ENCODE measurements at regions not wholly inside any gene's neighbourhood (a gene's known extent, or its start where the extent isn't known, plus 50 kb on each side); places are given as distances from the start of the nearest gene placed in this dataset.
"Not testable (repeated sequence)": the region's sequence is repeated elsewhere in the genome, so short reads cannot be mapped to it uniquely, and the experiment has no call there.

DNA sequence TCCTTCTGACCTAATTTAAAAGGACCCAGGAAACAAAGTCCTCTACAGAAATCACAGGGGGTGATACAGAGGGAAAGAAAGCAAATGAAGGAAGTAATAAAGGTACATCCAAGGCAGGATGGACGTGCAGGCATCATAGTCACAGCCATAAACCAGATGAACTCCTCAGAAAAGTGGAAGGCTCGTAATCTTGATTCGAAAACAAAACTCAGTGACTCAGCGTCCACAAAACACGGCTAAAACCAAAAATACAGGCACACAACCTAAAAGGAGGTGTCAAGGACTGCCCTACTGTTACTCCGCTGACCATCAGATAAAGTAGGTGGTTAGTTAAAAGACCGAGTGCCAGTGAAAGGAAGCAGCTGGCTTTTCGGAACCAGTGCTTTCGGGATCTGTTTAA lies 81.5 kb downstream of the TRIM69 start:
- H3K4me3 Mint-ChIP-seq, H3K9me3 Mint-ChIP-seq, H3K27me3 Mint-ChIP-seq: not testable (repeated sequence)

DNA sequence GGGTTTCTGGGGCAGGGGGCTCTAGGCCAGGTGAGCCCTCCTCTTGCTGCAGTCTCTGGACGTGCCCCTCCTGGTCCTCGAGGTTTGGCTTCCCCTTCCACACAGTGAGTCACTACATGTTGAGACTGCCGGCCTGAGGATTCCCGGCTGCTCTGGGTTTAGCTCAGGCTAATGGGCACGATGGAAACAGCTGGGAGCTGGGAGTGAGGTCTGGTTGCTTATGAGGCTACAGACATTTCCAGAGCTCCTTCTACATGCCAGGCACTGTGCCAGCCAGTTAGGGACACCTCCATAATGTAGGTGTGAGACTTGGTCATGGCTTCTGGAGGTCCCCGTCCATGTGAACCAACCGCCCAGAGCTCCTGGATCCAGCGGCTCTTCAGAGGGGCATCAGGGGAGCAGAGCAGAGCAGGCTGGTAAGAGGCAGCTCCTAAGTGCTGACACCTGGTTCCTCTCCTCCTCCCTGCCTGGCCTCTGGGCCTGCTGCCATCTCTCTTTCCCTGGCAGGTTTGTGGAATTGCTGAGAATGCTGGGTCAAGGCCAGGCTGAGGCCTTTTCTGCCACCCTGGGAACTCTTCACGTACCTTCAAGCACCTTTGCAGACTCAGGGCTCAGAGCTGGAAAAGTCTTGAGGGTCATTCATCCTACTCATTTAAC lies 83.1 kb downstream of the TRIM69 start:
- not testable (repeated sequence) for H3K9me3 Mint-ChIP-seq, H3K4me3 Mint-ChIP-seq, DNase-seq, H3K36me3 Mint-ChIP-seq, H3K27me3 Mint-ChIP-seq, H3K4me1 Mint-ChIP-seq, H3K27ac Mint-ChIP-seq

More for the DNA sequence above, 81.5 kb downstream of the TRIM69 start:
- not testable (repeated sequence) for H3K4me1 Mint-ChIP-seq, H3K27ac Mint-ChIP-seq, H3K36me3 Mint-ChIP-seq, DNase-seq

DNA sequence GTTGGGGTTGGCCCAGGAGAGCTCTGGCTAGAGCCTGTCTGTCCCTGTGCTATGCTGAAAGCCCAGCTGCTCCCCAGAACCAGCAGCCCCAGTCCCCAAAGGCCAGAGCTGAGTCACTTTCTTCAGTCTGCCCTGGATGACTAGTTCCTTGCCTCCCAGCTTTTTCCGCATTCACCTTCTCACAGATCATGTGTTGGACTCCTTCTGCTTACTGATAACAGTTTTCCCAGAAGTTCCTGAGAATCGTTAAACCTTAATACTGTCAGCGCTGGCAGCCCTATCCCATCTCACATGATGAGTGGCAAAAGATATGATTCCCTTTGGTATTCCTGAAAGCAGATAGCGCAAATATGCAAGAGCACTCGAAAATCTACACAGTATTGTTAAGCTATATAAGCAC lies 84.2 kb downstream of the TRIM69 start:
- H3K36me3 Mint-ChIP-seq, H3K27me3 Mint-ChIP-seq, H3K4me3 Mint-ChIP-seq, H3K4me1 Mint-ChIP-seq, DNase-seq, H3K9me3 Mint-ChIP-seq, H3K27ac Mint-ChIP-seq: not testable (repeated sequence)

DNA sequence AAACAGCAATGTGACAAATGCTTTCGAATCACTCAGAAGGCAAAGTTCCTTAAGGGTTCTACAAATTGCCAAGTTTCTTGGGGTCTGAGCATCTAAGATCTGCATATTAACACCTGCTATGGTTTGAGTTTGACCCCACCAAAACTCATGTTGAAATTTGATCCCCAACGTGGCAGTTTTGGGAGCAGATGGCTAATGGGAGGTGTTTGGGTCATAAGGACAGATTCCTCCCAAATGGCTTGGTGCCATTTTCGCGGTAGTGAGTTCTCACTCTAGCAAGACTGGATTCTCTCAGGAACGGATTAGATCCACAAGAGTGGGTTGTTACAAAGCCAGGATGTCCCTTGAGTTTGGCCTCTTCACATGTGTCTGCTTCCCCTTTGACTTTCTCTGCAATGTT lies 84.6 kb downstream of the TRIM69 start:
- H3K9me3 Mint-ChIP-seq, DNase-seq, H3K27ac Mint-ChIP-seq, H3K27me3 Mint-ChIP-seq, H3K4me3 Mint-ChIP-seq, H3K4me1 Mint-ChIP-seq, H3K36me3 Mint-ChIP-seq: not testable (repeated sequence)

DNA sequence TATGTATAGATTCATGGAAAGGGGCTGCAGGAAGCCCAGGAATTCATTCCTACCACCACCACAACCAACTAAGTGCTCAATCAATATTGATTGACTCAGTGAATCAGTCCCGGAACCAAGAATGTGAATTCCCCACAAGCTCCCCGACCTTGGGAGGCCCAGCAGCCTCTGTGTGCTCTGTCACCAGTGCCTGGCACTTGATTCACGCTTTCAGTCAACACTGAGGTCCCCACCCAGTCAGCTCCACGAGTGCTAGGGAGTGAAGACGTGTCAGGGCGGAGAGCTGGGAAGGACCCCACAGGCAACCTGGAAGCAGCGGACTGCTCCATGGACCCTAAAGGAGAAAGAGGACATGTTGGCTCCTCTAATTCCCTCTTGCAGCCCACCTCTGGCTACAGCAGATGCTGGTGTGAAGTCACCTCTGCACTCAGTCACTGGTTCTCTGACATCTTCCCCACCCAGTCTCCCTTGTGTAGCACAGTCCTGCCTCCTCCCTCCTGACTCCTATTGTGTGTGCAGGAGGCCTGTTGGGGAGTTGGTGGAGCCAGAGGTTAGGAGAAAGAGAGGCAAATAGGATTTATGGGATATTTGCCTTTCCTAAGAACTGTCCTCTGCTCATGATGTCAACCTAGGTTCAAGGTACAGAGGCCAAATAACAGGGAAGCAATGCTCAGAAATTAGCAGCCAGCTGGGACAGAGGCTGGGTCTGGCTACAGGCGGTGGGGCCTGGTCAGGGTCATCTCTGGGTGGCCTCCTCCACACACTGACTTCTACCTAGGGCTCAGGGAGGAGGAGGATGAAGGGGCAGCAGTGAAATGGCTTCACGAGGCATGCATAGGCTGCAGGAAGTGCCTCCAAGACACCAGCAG lies 88.2 kb downstream of the TRIM69 start:
- not testable (repeated sequence) for H3K4me3 Mint-ChIP-seq, H3K9me3 Mint-ChIP-seq, H3K27ac Mint-ChIP-seq, H3K27me3 Mint-ChIP-seq, DNase-seq, H3K36me3 Mint-ChIP-seq, H3K4me1 Mint-ChIP-seq

DNA sequence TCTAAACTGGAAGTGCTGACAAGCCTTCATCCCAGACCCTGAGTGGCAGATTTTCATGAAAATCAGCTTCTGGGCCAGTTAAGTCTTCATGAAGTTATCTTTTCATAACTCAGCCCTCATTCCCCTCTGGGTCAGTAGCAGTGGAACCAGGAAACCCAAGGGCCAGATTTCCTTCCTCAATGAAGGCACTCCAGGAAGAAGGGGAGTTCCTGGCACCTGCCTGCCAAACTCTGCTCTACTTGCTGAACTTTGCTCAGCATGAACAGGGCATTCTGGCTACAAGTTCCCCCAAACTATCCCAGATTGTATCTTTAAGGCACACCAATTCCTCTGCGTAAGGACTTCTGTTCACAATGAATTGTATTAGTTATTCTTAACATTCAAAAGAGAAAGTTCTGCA lies 90.3 kb downstream of the TRIM69 start:
- not testable (repeated sequence) for H3K4me1 Mint-ChIP-seq, DNase-seq, H3K27me3 Mint-ChIP-seq, H3K9me3 Mint-ChIP-seq, H3K36me3 Mint-ChIP-seq, H3K27ac Mint-ChIP-seq, H3K4me3 Mint-ChIP-seq

DNA sequence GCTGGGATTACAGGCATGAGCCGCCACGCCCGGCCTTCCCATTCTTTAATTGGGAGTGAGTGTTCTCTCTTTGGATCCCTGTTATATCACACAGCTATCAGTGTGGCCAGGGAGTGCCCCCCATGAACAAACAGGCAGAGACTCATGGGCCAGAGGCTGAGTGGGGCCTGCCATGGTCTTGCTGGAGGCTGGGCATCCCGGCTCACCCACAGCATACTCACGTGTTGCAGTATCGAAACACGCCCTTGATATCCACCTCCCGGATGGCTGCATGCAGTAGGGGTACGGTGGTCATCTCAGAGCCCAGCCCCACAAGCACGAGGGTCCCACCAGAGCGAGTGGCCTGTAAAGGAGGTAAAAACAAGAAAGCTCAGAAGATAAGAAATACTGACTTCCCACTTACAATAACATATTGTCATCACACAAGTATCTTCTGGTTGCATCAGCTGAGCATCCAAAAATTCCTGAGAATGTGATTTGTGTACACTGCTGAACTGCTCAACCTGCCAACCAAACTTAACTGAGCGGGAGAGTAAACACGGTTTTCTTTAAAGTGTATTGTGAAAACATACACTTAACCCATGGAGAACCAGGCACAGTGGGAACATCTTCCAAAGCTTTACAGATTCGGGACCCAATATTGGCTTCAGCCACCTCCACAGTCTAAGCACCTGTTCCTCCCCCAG lies 92.0 kb downstream of the TRIM69 start:
- H3K9me3 Mint-ChIP-seq, H3K4me1 Mint-ChIP-seq, H3K36me3 Mint-ChIP-seq, H3K27ac Mint-ChIP-seq, H3K4me3 Mint-ChIP-seq, H3K27me3 Mint-ChIP-seq, DNase-seq: not testable (repeated sequence)

DNA sequence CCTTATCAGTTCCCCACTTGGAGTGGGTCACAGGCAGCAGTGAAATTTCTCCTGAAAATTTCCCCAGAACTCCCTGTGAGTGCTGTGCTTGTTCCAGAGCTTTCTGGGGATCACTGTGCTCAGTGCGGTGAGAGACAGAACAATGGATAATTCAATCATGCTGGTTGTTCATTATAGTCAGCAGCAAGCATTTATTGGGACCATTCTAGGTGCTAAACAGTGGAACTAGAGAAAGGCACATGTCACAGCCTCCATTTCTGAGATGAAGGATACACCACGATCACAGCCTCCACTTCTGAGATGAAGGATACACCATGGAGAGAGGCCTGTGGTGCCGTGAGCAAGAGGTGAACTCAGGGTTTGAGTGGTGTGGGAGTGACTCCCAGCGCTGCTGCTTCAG lies 92.8 kb downstream of the TRIM69 start:
- H3K27ac Mint-ChIP-seq, H3K36me3 Mint-ChIP-seq, H3K4me3 Mint-ChIP-seq, H3K9me3 Mint-ChIP-seq, H3K27me3 Mint-ChIP-seq, H3K4me1 Mint-ChIP-seq, DNase-seq: not testable (repeated sequence)

DNA sequence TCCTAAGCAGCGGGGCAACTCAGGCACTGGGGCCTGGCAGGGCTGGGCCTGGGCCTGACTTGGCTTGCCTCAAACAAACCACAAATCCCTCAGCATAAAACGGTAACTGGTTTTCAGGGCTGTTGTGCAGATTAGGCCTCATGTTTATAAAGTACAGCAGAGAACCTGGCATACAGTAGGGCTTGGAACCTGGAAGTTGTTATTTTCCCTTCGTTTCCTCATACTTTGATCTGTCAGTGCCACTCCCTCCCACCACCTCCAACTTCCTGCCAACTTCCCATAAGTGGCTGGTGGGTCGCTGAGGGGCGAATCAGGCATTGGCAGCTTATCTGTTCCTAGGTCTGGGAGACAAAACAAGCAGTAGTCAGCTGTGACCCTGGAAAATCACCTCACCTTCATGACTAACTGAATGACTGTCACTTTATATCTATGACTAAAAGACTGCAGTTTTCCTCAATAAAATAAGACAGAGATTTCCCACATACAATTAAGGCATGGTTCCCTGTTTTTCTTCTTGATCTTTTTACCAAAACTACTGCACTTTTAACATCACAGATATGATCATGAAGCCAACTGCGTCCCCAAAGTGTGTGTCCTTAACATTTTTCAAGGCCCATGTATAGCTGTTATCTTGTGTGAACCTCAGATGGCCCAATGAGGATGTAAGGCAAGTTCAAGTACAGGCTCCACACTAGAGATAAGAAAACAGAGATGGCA lies 94.5 kb downstream of the TRIM69 start:
- H3K27ac Mint-ChIP-seq: peak overlapping the region; percentile 72
- H3K4me1 Mint-ChIP-seq, H3K9me3 Mint-ChIP-seq, H3K27me3 Mint-ChIP-seq, DNase-seq, H3K36me3 Mint-ChIP-seq, H3K4me3 Mint-ChIP-seq: not testable (repeated sequence)

DNA sequence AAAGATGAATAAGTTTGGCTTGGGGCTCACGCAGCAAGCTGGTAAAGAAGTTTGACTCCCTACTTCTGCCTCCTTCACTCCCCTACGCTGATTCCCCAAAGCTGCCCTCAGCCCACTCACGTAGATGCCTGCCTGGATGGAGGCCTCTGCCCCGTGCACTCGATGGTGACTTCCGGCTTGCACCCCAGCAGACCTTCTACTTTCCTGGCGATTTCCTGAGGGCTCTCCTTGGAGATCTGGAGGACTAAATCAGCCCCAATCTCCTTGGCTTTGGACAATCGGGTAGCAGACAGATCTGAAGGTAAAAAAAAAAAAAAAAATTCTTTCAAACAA lies 95.0 kb downstream of the TRIM69 start:
- not testable (repeated sequence) for H3K4me1 Mint-ChIP-seq, H3K27ac Mint-ChIP-seq, H3K27me3 Mint-ChIP-seq, H3K4me3 Mint-ChIP-seq, H3K36me3 Mint-ChIP-seq, DNase-seq, H3K9me3 Mint-ChIP-seq

DNA sequence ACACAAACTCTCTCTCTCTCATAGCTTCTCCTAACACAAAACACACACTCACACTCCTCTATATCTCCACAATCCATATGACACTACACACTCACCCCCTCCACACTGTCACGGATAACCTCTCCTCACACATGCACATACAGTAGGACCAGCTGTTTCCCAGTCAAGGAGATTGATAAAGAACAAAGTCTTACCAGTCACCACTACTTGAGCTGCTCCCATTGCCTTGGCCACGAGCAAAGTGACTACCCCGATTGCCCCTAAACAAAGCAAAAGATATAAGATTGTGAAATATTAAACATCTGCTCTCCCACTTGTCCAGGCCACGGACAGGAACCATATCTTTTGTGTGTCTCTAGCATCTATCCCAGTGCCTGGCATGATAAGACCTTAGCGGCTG lies 95.8 kb downstream of the TRIM69 start:
- not testable (repeated sequence) for H3K27ac Mint-ChIP-seq, H3K9me3 Mint-ChIP-seq, H3K4me1 Mint-ChIP-seq, H3K4me3 Mint-ChIP-seq, H3K27me3 Mint-ChIP-seq, H3K36me3 Mint-ChIP-seq, DNase-seq

DNA sequence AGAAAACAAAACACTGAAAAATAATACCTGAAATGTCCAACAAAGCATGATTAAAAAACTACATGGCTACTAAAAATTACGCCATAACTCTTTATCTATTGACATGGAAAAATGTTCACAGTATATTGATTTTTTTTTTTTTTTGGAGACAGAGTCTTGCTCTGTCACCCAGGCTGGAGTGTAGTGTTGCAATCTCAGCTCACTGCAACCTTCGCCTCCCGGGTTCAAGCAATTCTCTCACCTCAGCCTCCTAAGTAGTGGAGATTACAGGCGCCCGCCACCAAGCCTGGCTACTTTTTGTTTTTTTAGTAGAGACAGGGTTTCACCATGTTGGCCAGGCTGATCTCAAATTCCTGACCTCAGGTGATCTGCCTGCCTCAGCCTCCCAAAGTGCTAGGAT lies 96.8 kb downstream of the TRIM69 start:
- DNase-seq, H3K36me3 Mint-ChIP-seq, H3K27ac Mint-ChIP-seq, H3K9me3 Mint-ChIP-seq, H3K27me3 Mint-ChIP-seq, H3K4me1 Mint-ChIP-seq, H3K4me3 Mint-ChIP-seq: not testable (repeated sequence)

DNA sequence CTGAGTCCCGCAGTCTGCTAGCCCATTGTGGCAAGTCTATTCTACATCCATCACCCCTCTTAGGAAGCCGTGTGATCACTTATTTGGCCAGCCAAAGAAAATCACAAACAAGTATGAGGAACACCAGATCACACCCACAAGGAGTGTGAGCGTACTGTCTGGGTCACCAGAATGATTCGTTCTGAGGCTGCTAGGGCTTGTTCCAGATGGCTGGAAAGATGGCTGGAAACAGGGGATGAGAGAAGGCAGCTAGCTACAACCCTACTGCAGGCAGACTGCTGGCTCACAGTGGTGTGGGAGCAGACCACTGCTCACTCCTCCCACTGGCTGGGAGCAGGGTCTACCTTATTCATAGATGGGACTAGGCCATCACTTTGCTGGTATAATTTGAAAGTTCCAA lies 97.4 kb downstream of the TRIM69 start:
- not testable (repeated sequence) for H3K9me3 Mint-ChIP-seq, DNase-seq, H3K36me3 Mint-ChIP-seq, H3K4me3 Mint-ChIP-seq, H3K27me3 Mint-ChIP-seq, H3K27ac Mint-ChIP-seq
- peaks cover 12% of the 10 kb centered on the region for H3K4me1 Mint-ChIP-seq

DNA sequence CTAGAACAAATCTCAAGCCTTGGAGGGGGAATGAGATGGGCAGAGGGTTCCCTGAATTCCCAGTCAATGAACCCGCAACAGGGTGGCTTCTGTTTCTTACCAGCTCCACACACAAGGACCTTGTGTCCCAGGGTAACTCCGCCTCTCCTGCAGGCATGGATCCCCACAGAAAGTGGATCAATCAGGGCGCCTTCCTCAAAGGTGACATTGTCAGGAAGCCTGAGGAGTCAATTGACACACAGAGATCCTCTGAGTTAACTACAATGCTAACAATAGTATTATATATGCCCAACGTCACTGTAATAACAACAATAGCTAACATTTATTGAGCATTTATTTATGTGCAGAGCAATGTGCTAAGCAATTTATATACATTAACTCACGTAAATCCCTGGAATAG lies 98.8 kb downstream of the TRIM69 start:
- H3K27ac Mint-ChIP-seq: not testable (repeated sequence)

DNA sequence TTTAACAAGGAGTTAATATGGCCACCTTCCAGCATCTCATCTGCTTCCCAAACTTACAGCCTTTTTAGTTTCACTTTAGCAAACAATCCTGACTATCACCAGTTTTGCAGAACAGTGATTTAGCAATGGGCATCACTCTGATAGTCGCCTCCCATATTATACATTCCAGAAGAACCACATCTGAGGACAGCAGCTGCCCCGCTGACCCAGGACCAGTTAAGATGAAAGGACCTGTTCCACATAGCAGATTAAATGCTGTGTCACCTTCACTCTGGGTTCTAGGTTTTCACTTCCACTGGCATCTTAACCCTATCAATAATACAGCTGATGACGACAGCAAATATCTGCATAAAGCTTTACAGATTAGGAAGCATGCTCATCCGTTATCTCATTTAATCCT lies 99.8 kb downstream of the TRIM69 start:
- Mint-ChIP-seq H3K27me3 (no peaks in the 10 kb centered on the region), H3K9me3 (peaks cover 2% of the 10 kb centered on the region), H3K36me3 (no peaks in the 10 kb centered on the region)

More for the DNA sequence above, 98.8 kb downstream of the TRIM69 start:
- H3K4me1 Mint-ChIP-seq: peaks cover 16% of the 10 kb centered on the region
- H3K36me3 Mint-ChIP-seq, DNase-seq, H3K4me3 Mint-ChIP-seq, H3K9me3 Mint-ChIP-seq, H3K27me3 Mint-ChIP-seq: not testable (repeated sequence)

More for the DNA sequence above, 99.8 kb downstream of the TRIM69 start:
- no peak for DNase-seq
- Mint-ChIP-seq H3K27ac (no peak overlapping the region), H3K4me1 (peaks cover 10% of the 10 kb centered on the region), H3K4me3 (no peak overlapping the region)
